ENCODE measurements at regions not wholly inside any gene's neighbourhood (a gene's known extent, or its start where the extent isn't known, plus 50 kb on each side); places are given as distances from the start of the nearest gene placed in this dataset.

DNA sequence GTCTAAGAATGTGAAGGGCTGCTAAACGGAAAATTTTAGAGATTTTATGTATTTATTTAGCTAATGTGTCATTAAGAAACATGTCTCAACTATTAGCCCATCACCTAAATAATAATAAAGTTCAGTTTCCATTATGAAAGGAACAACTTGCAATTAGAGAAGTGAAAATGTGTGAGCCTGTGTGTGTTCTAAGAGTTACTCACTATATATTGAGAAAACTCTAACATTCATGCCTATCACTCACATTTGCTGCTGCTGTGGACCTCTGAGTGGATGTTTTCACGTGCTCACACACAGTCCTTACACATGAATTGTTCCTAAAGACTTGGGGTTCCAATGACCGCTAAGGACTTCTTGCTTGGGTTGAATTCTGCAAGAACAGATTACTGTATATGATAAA is 364.0 kb downstream of the TMA16 start:
- no peak for DNase-seq (ENCODE audit: low read depth in 4 of 4, low spot score in 2 of 4)

DNA sequence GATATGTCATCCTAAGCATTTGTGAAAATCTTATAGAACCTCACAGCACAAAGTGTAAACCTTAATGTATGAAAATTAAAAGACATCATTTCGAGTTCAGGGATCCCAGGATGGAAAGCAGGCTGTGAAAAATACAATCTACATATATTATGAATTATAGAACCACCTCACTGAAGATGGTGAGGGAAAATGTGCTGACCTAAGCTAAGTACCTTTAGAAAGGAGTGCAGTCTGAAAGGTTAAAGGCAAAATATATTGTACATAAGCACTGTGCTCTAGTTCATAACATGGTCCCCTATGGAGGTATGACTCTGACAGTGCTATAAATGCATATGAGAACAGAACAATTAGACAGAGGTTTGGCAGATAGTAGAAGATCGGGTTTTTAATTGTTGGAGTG is 368.6 kb downstream of the TMA16 start:
- DNase-seq (ENCODE audit: low read depth in 4 of 4, low spot score in 2 of 4), result no peak

DNA sequence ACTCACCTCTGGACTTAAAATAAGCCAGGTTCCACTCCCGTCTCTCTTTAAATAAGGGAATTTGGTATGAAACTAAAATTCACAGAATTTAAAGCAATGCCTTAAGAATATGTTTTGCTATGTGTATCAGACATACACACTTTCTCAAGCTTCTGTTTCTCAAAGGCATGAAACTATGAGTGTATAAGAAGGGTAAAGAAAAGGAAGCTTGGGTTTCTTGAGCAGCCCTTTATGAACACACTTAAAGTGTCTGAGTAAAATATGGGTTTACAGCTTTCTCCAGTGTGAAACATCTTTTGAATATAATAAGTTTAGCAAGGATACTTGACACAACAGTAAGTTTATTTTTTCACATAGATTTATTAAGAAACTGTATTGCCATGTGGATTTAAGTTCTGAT is 370.5 kb downstream of the TMA16 start:
- DNase-seq (ENCODE audit: low read depth in 4 of 4, low spot score in 2 of 4), result no peak

DNA sequence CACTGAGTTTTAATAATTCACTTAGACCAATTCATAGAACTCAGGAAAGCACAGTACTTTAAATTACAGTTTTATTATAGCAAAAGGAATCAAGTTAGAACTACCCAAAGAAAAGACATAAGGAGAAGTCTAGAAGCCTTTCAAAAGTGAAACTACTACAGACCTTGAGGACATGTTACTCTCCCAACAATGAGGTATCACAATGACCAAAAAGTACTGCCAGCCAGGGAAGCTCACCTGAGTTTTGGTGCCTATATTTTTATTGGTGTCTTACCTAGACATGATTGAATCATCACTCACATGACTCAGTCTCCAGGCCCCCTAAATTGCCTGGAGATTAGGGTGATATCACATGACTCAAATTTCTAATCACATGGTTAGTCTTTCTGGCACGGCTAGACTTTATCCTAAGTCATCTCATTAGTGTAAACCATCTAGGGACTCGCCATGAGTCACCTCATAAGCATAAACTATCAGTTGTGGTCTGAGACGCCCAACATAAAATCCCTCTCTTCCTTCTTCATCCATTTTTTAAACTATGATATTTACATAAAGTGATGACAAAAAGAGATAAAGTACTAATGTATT is 372.3 kb downstream of the TMA16 start:
- DNase-seq (ENCODE audit: low read depth in 4 of 4, low spot score in 2 of 4), result no peak

DNA sequence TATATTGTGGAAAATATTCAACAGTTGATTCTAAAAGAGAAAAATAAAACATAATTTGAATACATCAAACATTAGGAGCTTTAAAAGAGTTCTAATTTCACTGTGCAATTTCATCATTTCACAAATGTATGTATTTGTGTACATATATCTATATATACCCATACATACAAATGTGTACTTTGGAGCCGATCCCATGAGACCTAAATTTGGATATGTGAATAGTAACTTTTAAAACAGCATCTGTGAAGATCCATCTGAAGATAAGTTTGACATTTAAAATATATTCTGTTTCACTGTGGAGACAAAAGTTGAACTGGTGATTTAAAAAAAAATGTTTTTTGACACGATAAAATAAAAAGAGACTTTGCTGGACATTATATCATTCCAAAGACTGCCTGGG is 374.0 kb downstream of the TMA16 start:
- no peak for DNase-seq (ENCODE audit: low read depth in 4 of 4, low spot score in 2 of 4)

DNA sequence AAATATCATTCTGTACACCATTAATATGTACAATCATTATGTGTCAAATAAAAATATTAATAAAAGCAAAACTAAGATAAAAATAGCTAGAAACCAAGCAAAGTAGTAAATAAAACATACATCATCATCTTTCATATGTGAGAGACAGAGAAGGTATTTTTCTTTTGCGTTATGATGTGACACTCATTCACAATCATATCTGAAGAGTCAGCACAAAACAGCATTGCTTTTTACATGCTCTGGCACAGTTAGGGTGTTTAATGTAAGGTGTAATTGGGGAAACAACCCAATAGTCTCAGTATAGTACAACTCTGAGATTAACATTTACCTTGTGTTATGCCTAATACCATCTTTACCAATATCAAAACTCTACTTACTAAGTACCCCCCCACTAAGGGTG is 376.6 kb downstream of the TMA16 start:
- no peak for DNase-seq (ENCODE audit: low read depth in 4 of 4, low spot score in 2 of 4)

DNA sequence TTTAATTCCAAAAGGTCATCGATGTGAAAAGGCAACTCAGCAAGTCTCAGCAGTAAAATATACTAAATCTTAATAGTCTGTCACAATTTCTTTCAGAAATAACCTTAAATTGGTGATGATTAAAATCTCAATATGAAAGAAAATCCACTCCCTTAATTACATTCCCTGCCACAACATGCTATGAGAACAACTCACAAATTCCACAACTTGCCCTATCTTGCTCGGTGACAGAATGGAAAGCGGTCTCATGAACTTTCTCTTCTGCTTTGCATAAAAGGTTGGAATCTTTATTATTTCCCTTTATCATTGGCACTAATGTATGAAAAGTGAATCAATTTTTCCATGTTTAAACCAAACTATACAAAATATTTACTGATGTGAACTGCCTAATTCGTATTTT is 380.8 kb downstream of the TMA16 start:
- no peak for DNase-seq (ENCODE audit: low read depth in 4 of 4, low spot score in 2 of 4)

DNA sequence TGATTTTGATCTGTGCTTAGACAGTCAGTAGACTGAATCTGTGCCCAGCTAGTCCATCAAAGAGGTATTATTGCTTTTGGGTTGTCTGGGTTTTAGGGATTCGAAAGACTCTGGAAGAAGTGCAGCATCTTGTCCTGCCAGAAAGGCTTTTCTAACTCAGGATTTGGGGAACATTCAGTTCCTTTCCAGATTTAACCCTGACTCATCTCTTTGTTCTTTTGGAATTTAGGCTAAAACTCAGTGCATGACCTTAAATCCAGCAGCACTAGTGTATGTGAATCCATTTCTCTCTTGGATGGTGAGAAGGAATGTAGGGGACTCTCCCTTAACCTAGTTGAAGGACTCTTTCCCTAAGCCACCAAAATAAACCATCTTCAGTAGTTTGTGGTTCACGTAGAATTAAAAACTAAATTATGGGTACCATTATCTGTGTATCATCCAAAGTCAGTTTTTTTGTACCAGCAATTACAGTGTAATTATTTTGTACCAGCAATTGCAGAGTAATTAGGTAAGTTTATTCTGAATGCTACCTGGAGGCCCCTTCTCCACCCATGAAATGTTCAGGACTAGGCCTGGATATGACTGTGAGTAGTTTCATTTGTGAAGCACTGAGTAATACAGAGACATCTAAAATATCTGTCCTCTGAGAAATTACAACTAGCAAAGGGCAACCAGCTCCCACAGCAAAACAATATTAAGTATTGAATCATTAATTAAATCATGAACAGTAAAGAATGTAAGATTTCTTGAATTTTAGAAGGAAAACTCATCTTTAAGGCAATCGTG is 384.0 kb downstream of the TMA16 start:
- no peak for DNase-seq (ENCODE audit: low read depth in 4 of 4, low spot score in 2 of 4)

DNA sequence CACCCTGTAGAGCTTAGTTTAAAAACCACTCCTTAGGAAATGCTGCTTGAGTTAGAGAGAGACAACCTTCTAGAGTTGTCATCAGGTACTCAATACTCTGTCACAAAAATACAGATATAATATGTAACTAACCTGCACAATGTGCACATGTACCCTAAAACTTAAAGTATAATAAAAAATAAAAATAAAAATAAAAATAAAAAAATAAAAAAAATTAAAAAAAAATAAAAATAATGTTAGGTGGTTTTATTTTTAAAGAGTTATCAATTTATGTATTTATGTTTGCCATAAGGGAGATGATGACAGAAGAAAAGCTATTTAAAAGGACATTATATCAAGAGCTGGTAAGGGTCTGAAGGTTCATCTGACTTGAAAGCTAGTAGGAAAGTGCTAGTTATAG is 397.9 kb downstream of the TMA16 start:
- DNase-seq (ENCODE audit: low read depth in 4 of 4, low spot score in 2 of 4), result no peak

DNA sequence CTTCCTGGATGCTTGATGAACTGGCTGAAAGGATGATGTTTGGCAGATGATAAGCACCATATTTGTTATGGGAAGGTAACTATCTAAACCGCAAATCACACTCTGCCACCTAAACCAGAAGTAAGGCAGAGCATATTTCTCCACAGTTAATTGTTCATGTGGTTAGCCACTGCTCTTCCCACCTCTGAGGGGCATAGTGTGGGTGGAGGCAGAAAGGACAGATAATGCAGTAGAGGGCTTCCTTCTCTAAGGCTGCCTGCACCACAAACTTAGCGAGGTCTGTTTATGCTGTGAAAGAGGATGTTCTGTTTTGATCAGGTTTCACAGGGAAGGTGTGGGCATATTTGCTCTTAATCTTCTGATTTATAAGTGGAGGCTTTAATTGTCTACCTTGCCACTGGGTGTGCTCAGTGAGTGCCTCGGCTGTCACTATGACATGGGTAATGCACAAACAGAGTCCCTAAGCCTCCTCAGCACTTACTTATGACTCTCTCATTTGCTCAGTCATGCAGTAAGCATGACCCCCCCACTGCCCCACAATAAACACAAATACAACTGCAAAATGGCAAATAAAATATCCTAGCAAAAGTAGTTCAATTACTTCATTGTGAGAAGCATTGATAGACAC is 401.0 kb downstream of the TMA16 start:
- no peak for DNase-seq (ENCODE audit: low read depth in 4 of 4, low spot score in 2 of 4)

DNA sequence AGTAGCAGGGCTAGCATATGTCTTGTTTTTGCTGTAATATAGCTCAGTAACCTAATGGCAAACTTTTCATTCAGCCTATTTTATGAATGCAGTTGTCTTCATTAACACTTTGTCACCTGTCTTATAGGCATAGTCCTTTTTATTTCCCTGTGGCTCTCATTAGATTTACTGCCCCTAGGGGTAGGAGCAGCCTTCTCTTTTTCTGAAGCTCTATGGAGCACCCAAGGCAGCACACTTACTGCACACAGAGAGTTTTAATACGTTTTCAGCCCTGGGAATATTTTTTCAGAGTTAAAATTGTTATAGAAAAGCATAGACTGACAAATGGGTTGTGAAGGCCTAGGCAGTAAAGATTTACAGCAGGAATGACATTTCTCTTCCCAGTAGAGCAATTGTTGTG is 406.8 kb downstream of the TMA16 start:
- DNase-seq (ENCODE audit: low read depth in 4 of 4, low spot score in 2 of 4), result no peak

DNA sequence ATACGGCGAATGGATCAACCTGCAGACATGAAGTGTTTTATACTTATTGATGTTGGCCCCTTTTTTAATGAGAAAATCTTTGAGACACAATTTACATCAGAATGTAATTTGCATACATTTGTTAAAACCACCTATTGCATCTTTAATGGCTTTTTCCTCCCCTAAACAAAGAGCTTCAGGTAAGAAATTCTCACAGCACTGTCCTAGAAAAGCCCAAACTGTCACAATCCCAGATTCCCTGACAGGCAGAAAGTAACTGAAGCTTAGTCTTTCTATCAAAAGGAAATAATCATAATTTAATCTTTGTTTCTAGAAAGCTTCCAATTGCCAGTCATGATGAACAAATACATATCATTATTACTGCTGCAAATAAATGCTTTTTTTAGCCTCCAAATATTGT is 407.9 kb downstream of the TMA16 start:
- no peak for DNase-seq (ENCODE audit: low read depth in 4 of 4, low spot score in 2 of 4)

DNA sequence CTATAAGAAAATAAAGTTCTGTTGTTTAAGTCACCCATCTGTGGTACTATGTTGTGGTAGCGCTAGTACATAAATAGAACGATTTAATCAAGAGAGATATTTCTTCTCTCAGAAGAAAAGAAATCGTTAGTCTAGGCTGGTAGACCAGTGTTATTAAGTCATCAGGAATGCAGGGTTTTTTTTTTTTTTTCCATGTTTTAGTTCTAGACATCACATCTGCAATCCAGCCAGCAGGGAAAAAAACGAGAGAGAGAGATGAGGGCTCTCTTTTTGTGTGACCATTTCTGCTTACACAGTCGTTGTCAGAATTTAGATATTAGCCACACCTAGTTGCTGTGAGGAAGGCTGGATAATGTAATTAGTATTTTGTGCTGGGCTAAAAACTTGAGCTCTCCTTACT is 417.4 kb downstream of the TMA16 start:
- no peak for DNase-seq (ENCODE audit: low read depth in 4 of 4, low spot score in 2 of 4)

DNA sequence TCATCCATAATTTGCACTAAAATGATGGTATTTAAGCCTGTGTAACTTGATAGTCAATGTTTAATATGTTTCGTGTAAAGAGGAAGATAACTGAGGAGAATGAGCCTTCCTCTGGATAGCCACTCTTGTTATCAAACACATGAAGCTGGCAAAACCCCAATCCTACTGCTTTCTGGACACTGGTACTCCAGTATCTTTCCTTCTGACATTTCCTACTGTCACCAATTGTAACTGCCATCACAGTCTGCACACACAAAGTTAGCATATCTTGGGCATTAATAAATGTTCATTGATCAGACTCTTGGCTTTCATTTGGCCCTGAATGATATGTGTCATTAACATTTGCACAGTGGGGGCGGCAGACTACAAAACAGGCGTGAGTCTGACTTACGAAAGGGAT is 419.1 kb downstream of the TMA16 start:
- no peak for DNase-seq (ENCODE audit: low read depth in 4 of 4, low spot score in 2 of 4)

DNA sequence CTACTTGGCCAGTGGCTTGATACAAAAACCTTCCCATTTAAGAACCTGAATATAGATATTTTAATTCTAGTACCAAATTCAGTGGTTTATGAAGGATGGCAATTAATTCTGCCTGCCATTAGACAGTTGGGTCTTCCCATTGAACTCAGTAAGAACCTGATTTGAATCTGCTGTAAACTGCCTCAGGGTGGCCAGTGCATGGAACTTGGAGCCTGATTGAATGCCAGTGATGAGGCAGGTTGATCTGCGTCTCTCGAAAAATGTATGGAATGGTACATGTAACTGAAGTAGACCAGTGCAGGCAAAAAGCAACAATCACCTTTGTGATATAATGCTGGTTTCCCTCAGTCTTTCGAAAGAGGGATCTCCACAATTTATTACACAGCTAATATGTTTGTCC is 421.4 kb downstream of the TMA16 start:
- no peak for DNase-seq (ENCODE audit: low read depth in 4 of 4, low spot score in 2 of 4)

DNA sequence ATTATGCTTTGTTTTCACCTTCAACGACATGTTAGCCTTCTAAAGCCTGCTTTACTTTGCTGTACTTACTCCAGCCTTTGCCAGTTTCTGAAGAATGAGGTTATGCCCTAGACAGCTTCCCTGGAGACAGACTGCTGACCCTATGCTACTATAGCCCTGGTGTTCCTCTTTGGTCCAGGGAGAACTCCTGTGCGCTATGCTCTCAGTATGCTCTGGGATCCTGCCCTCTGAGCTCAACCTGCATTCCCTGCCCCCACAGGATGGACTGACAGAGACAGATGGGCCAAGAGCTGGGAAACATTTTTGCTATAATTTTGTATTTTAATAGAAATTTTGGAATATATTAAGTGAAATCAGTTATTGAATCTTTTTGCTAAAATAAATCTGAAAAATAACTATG is 425.9 kb downstream of the TMA16 start:
- no peak for DNase-seq (ENCODE audit: low read depth in 4 of 4, low spot score in 2 of 4)

DNA sequence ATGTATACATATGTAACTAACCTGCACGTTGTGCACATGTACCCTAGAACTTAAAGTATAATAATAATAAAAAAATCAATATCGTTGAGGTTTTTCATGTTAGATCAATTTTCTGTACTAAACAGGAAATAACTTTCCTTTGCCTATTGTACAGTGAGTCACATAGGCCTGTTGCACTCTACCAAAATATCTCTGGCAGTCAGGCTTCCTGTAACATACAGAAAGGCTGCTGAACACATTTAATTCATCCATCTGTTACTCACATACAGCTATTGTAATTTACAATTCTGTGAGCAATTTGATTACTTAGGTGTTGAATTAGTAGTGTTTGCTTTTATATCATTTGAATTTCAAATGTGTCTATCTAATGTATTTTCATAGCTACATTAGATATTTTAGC is 427.8 kb downstream of the TMA16 start:
- no peak for DNase-seq (ENCODE audit: low read depth in 4 of 4, low spot score in 2 of 4)

DNA sequence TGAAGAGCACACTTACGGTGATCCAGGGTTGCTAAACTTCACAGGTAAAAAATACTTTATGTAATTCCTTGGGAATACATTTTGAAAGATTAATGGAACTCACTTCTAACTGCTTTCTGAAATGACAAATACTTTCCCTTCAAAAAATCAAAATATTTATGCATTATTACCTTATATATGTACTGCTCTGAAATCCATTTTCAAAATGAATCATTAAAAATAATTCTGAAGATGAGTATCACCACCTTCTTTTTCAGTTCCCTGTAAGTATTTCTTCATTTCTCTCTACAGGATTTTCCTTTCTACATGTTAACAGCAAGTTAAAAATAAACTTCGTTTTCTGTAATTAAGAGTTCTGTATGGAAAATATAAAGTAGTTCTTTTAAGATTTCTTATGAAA is 428.6 kb downstream of the TMA16 start:
- DNase-seq (ENCODE audit: low read depth in 4 of 4, low spot score in 2 of 4), result no peak

DNA sequence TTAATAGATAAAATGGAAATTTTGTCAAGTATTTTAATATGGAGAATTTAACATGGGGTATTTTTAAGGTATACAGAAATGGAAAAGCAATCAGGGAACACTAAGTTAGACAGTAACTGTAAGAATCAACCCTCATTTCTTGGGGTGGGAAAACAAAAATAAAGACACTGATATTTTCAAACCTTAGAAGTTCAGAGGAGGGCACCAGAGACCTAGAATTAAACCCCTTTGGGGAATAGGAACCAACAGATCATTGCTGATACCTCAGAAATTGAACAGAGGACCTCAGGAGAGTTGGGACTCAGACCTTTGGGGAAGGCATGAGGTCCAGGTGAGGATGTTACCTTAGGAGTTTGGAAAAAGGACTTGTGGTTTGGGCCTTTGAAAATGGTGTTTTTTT is 435.6 kb downstream of the TMA16 start:
- DNase-seq (ENCODE audit: low read depth in 4 of 4, low spot score in 2 of 4), result no peak

DNA sequence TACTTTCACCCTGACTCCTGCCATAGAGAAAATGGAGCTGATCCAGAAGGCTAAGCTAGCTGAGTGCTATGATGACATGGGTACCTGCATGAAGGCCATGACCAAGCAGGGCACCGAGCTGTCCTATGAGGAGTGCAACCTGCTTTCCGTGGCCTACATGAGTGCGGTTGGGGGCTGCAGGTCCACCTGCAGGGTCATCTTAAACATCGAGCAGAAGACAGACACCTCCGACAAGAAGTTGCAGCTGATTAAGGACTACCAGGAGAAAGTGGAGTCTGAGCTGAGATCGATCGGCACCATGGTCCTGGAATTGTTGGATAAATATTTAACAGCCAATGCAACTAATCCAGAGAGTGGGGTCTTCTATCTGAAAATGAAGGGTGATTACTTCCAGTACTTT is 438.0 kb downstream of the TMA16 start:
- DNase-seq (ENCODE audit: low read depth in 4 of 4, low spot score in 2 of 4), result no peak

DNA sequence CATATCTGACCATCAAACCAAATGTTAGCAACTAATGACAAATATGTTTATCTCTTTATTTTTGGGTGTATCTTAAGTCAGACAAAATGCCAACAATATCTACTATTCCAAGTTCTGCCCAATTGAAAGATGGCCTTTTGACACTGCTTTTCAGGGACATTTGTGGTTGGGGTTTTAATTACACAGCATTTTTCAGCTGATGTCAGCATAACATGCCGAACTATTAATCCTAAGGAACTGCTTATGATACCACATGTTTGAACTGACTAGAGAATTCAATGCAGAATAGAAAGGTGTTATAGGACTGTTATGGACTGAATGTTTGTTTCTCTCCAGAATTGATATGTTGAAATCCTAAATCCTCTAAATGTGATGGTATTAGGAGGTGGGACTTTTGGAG is 445.1 kb downstream of the TMA16 start:
- DNase-seq (ENCODE audit: low read depth in 4 of 4, low spot score in 2 of 4), result no peak

DNA sequence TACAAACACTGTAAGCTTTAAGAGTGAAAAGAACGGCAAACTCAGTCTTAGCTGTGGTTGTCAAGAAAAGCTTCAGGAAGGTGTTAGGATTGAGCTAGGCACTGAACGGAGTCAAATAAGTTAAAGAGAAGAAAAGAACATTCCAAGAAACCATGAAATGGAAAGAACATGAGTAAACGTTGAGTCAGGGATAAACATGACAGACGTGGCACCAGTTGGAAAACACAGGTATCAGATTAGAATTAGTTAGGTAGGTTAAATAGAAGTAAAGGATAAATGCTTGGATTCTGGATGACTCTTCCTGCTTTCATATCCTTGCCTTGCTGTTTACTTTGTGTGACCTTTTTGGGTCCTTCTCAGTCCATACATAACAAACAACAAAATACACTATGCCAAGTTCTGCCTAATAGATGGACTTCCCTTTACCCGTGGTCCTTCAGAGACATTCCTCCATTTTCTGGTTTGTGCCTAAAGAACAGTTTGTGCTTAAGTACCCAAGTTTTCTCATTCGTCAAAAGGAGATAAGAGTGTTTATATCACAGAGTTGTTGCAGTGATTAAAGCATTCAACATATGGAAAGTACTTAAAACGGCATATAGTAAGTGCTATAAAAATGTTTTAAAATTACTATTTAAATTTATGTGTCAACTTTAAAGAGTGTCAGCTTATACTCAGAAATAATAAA is 446.9 kb downstream of the TMA16 start:
- no peak for DNase-seq (ENCODE audit: low read depth in 4 of 4, low spot score in 2 of 4)
